ENCODE measurements at regions not wholly inside any gene's neighbourhood (a gene's known extent, or its start where the extent isn't known, plus 50 kb on each side); places are given as distances from the start of the nearest gene placed in this dataset.
A peak's percentile ranks its signal among the peaks of the same experiment; 100 is the strongest.

GRCh38 chr2:5325523-5325922 lies 366.7 kb upstream of the SOX11 start:
- H3K27me3 Mint-ChIP-seq = no peaks in the 10 kb centered on the region
- no peaks in the 10 kb centered on the region for H3K36me3 Mint-ChIP-seq
- ATAC-seq = no peak
- no peak overlapping the region for H3K4me3 Mint-ChIP-seq
- H3K27ac Mint-ChIP-seq = no peak overlapping the region
- POLR2A ChIA-PET = no interaction called here
- no peaks in the 10 kb centered on the region for H3K4me1 Mint-ChIP-seq
- H3K9me3 Mint-ChIP-seq = peaks cover 0 to 9% (median 0%) of the 10 kb centered on the region in 9 donors
- DNase-seq = no peak

GRCh38 chr2:5328826-5329225 lies 363.4 kb upstream of the SOX11 start:
- H3K27ac Mint-ChIP-seq = no peak overlapping the region
- H3K4me1 Mint-ChIP-seq = no peaks in the 10 kb centered on the region
- POLR2A ChIA-PET = no interaction called here
- no peak for ATAC-seq
- no peak overlapping the region for H3K4me3 Mint-ChIP-seq
- no peaks in the 10 kb centered on the region for H3K27me3 Mint-ChIP-seq
- no peak for DNase-seq
- peaks cover 0 to 5% (median 0%) of the 10 kb centered on the region in 9 donors for H3K9me3 Mint-ChIP-seq
- H3K36me3 Mint-ChIP-seq = no peaks in the 10 kb centered on the region

GRCh38 chr2:5329763-5330162 lies 362.4 kb upstream of the SOX11 start:
- DNase-seq (no peak), ATAC-seq (no peak)
- H3K36me3 Mint-ChIP-seq = no peaks in the 10 kb centered on the region
- no peaks in the 10 kb centered on the region for H3K27me3 Mint-ChIP-seq
- H3K4me1 Mint-ChIP-seq = no peaks in the 10 kb centered on the region
- no peak overlapping the region for H3K27ac Mint-ChIP-seq
- POLR2A ChIA-PET = no interaction called here
- no peak overlapping the region for H3K4me3 Mint-ChIP-seq
- H3K9me3 Mint-ChIP-seq = peaks cover 0 to 8% (median 0%) of the 10 kb centered on the region in 9 donors

GRCh38 chr2:5330961-5331360 lies 361.2 kb upstream of the SOX11 start:
- Mint-ChIP-seq H3K27me3 (no peaks in the 10 kb centered on the region), H3K4me3 (no peak overlapping the region), H3K9me3 (peaks cover 0 to 7% (median 0%) of the 10 kb centered on the region in 9 donors), H3K4me1 (no peaks in the 10 kb centered on the region), H3K27ac (no peak overlapping the region), H3K36me3 (no peaks in the 10 kb centered on the region)
- ATAC-seq = no peak
- POLR2A ChIA-PET = no interaction called here
- no peak for DNase-seq

GRCh38 chr2:5332925-5333324 lies 359.3 kb upstream of the SOX11 start:
- Mint-ChIP-seq H3K4me3 (no peak overlapping the region), H3K27me3 (no peaks in the 10 kb centered on the region), H3K4me1 (no peaks in the 10 kb centered on the region), H3K27ac (no peak overlapping the region), H3K36me3 (no peaks in the 10 kb centered on the region), H3K9me3 (peaks cover 0 to 8% (median 3%) of the 10 kb centered on the region in 9 donors)
- POLR2A ChIA-PET = no interaction called here
- DNase-seq (no peak), ATAC-seq (no peak)

GRCh38 chr2:5339473-5339872 lies 352.7 kb upstream of the SOX11 start:
- Mint-ChIP-seq H3K27ac (no peak overlapping the region), H3K9me3 (peaks cover 0 to 12% (median 6%) of the 10 kb centered on the region in 9 donors), H3K36me3 (no peaks in the 10 kb centered on the region), H3K4me1 (no peaks in the 10 kb centered on the region), H3K27me3 (peaks cover 0 to 10% (median 0%) of the 10 kb centered on the region in 5 donors), H3K4me3 (no peak overlapping the region)
- DNase-seq (no peak), ATAC-seq (no peak)
- POLR2A ChIA-PET = no interaction called here

- Mint-ChIP-seq H3K36me3 (no peaks in the 10 kb centered on the region), H3K27me3 (peaks cover 0 to 14% (median 2%) of the 10 kb centered on the region in 5 donors), H3K9me3 (peaks cover 0 to 14% (median 0%) of the 10 kb centered on the region in 9 donors), H3K4me1 (no peaks in the 10 kb centered on the region), H3K4me3 (no peak overlapping the region), H3K27ac (no peak overlapping the region)
- DNase-seq (no peak), ATAC-seq (no peak)
- POLR2A ChIA-PET = no interaction called here
Observed at GRCh38 chr2:5343785-5344335, 348.3 kb upstream of the SOX11 start.

GRCh38 chr2:5352286-5352685 lies 339.9 kb upstream of the SOX11 start:
- ATAC-seq = no peak
- peaks cover 0 to 23% (median 3%) of the 10 kb centered on the region in 9 donors for H3K9me3 Mint-ChIP-seq
- H3K27me3 Mint-ChIP-seq = peaks cover 0 to 4% (median 0%) of the 10 kb centered on the region in 5 donors
- H3K4me1 Mint-ChIP-seq = no peaks in the 10 kb centered on the region
- POLR2A ChIA-PET = no interaction called here
- no peak for DNase-seq
- no peak overlapping the region for H3K4me3 Mint-ChIP-seq
- no peaks in the 10 kb centered on the region for H3K36me3 Mint-ChIP-seq
- no peak overlapping the region for H3K27ac Mint-ChIP-seq

GRCh38 chr2:5353565-5353964 lies 338.6 kb upstream of the SOX11 start:
- Mint-ChIP-seq H3K4me3 (no peak overlapping the region), H3K9me3 (peaks cover 0 to 13% (median 3%) of the 10 kb centered on the region in 9 donors), H3K36me3 (no peaks in the 10 kb centered on the region), H3K4me1 (no peaks in the 10 kb centered on the region), H3K27ac (no peak overlapping the region), H3K27me3 (peaks cover 0 to 2% (median 0%) of the 10 kb centered on the region in 5 donors)
- no peak for ATAC-seq
- no peak for DNase-seq
- POLR2A ChIA-PET = no interaction called here

GRCh38 chr2:5359397-5359796 lies 332.8 kb upstream of the SOX11 start:
- Mint-ChIP-seq H3K9me3 (peaks cover 0 to 4% (median 2%) of the 10 kb centered on the region in 9 donors), H3K27me3 (no peaks in the 10 kb centered on the region), H3K4me3 (no peak overlapping the region), H3K27ac (no peak overlapping the region), H3K4me1 (no peaks in the 10 kb centered on the region), H3K36me3 (no peaks in the 10 kb centered on the region)
- ATAC-seq (no peak), DNase-seq (no peak)
- POLR2A ChIA-PET = no interaction called here

- Mint-ChIP-seq H3K27ac (no peak overlapping the region), H3K36me3 (no peaks in the 10 kb centered on the region), H3K4me1 (no peaks in the 10 kb centered on the region), H3K4me3 (no peak overlapping the region), H3K27me3 (no peaks in the 10 kb centered on the region), H3K9me3 (peaks cover 0 to 4% (median 0%) of the 10 kb centered on the region in 9 donors)
- DNase-seq (no peak), ATAC-seq (no peak)
- POLR2A ChIA-PET = no interaction called here
Observed at GRCh38 chr2:5360081-5360480, 332.1 kb upstream of the SOX11 start.

- Mint-ChIP-seq H3K27me3 (peaks cover 0 to 10% (median 4%) of the 10 kb centered on the region in 5 donors), H3K4me3 (no peak overlapping the region), H3K36me3 (no peaks in the 10 kb centered on the region), H3K4me1 (no peaks in the 10 kb centered on the region), H3K9me3 (peaks cover 0 to 4% (median 0%) of the 10 kb centered on the region in 9 donors), H3K27ac (no peak overlapping the region)
- POLR2A ChIA-PET = no interaction called here
- no peak for DNase-seq
- ATAC-seq = no peak
Observed at GRCh38 chr2:5364361-5364760, 327.8 kb upstream of the SOX11 start.

- H3K36me3 Mint-ChIP-seq = no peaks in the 10 kb centered on the region
- no peak for ATAC-seq
- H3K9me3 Mint-ChIP-seq = peaks cover 0 to 5% (median 0%) of the 10 kb centered on the region in 9 donors
- POLR2A ChIA-PET = no interaction called here
- no peaks in the 10 kb centered on the region for H3K4me1 Mint-ChIP-seq
- no peak overlapping the region for H3K4me3 Mint-ChIP-seq
- H3K27me3 Mint-ChIP-seq = peaks cover 0 to 11% (median 4%) of the 10 kb centered on the region in 5 donors
- H3K27ac Mint-ChIP-seq = no peak overlapping the region
- DNase-seq = peak in 1 of 10 donors; percentile 19
Observed at GRCh38 chr2:5365871-5366461, 326.2 kb upstream of the SOX11 start.

- no peaks in the 10 kb centered on the region for H3K4me1 Mint-ChIP-seq
- H3K36me3 Mint-ChIP-seq = no peaks in the 10 kb centered on the region
- ATAC-seq (no peak), DNase-seq (no peak)
- no peak overlapping the region for H3K27ac Mint-ChIP-seq
- H3K4me3 Mint-ChIP-seq = no peak overlapping the region
- peaks cover 0 to 11% (median 4%) of the 10 kb centered on the region in 5 donors for H3K27me3 Mint-ChIP-seq
- POLR2A ChIA-PET = no interaction called here
- peaks cover 0 to 7% (median 0%) of the 10 kb centered on the region in 9 donors for H3K9me3 Mint-ChIP-seq
Observed at GRCh38 chr2:5367321-5367720, 324.9 kb upstream of the SOX11 start.
